ENCODE measurements at regions not wholly inside any gene's neighbourhood (a gene's known extent, or its start where the extent isn't known, plus 50 kb on each side); places are given as distances from the start of the nearest gene placed in this dataset.

DNA sequence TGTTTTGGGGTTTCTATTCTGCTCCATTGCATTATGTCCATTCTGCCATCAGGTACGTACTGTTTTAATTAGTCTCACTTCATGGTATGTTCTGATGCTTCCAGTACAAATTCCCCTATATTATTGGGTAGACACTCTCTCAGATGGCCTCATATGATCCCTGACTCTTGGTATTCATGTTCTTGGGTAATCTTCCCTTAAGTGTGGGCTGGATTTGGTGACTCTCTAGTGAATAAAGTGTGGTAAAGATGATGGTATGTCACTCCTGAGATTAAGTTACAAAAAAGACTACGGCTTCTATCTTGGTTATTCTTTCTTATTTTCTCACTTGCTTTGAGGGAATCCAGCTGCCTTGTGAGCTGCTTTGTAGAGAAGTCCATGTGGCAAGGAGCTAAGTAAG is 89.6 kb upstream of the TBC1D5 start:
- TF ChIP-seq, protein P1, sequence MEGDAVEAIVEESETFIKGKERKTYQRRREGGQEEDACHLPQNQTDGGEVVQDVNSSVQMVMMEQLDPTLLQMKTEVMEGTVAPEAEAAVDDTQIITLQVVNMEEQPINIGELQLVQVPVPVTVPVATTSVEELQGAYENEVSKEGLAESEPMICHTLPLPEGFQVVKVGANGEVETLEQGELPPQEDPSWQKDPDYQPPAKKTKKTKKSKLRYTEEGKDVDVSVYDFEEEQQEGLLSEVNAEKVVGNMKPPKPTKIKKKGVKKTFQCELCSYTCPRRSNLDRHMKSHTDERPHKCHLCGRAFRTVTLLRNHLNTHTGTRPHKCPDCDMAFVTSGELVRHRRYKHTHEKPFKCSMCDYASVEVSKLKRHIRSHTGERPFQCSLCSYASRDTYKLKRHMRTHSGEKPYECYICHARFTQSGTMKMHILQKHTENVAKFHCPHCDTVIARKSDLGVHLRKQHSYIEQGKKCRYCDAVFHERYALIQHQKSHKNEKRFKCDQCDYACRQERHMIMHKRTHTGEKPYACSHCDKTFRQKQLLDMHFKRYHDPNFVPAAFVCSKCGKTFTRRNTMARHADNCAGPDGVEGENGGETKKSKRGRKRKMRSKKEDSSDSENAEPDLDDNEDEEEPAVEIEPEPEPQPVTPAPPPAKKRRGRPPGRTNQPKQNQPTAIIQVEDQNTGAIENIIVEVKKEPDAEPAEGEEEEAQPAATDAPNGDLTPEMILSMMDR (IDR thresholded peaks at IDR 0.05; ENCODE audit: low read depth, low read length, missing control alignments) = no peak
- H3K4me3 ChIP-seq (replicated peaks; ENCODE audit: low read depth, low read length) = no peak overlapping the region
- DNase-seq (ENCODE audit: extremely low read depth, low read depth) = no peak

DNA sequence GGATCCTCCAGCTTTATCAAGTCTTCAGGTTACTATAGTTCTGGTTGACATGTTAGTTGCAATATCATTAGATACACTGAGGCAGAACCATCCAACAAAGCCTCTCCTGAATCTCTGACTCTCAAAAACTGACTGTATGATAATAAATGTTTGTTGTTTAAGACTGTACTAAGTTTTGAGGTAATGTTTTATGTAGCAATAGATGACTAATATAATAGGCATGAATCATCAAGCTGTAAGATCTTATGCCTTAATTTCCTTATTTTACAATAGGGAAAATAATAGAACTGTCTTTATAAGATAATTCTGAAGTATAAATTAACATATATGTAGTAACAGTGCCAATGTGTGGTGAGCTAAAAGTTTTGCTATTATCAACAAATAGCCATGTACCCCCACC is 88.9 kb upstream of the TBC1D5 start:
- no peak for DNase-seq (ENCODE audit: extremely low read depth, low read depth)
- TF ChIP-seq, protein P1 (IDR thresholded peaks at IDR 0.05; ENCODE audit: low read depth, low read length, missing control alignments) = no peak
- H3K4me3 ChIP-seq (replicated peaks; ENCODE audit: low read depth, low read length) = no peak overlapping the region

DNA sequence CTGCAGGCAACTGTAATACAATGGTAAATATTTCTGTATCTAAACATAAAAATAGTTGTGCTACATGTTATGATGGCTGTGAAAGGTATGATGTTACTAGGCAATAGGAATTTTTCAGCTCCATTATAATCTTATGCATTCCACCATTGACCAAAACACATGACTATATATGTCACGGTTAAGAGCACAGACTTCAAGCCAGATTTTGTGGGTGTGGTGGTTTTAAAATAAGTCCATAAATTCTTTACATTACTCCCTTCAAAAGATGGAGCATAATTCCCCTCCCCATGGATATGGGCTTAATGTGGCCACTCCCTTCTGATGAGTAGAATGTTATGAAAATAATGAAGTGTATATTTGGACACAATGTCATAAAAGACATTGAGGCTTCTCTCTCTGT is 88.4 kb upstream of the TBC1D5 start:
- TF ChIP-seq, protein P1 (IDR thresholded peaks at IDR 0.05; ENCODE audit: low read depth, low read length, missing control alignments) = no peak
- no peak for DNase-seq (ENCODE audit: extremely low read depth, low read depth)
- no peak overlapping the region for H3K4me3 ChIP-seq (replicated peaks; ENCODE audit: low read depth, low read length)

DNA sequence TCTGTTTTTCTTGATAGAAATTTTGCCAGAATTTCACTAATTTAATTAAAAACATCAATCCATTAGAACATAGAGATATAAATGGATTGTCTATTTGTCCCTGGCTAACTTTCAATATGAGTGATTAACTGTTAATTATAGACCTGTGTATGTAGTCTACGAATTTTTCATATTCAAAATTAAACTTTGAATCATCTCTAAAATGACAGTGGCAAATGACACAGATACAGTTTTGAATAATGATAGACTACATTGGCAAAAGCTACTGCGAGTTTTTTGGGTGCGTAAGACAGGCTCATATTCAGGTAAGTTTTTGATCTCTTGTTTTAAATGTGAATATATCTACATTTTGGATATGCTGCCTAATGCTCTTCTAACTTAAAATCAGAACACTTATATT is 86.0 kb upstream of the TBC1D5 start:
- TF ChIP-seq, protein P1 (IDR thresholded peaks at IDR 0.05; ENCODE audit: low read depth, low read length, missing control alignments) = no peak
- DNase-seq (ENCODE audit: extremely low read depth, low read depth) = no peak
- H3K4me3 ChIP-seq (replicated peaks; ENCODE audit: low read depth, low read length) = no peak overlapping the region

DNA sequence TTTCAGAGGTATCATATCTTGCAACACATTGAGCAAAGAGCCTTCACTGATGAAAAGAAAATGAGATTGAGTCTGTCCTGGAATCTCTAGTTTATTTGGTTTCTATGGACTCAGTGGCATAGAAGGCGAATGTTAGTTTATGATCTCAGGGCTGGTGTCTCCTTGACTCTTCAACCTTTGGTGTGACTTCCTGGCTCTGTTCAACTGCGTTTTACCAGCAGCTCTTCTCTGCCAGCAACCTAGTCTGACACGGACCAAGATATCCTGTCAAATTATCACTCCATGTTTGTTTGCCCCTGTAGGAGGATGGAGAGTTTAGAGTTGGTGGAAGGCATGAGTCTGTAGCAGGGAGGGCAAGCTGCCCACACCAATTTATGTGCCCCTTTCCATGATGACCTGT is 82.9 kb upstream of the TBC1D5 start:
- TF ChIP-seq, protein P1 (IDR thresholded peaks at IDR 0.05; ENCODE audit: low read depth, low read length, missing control alignments) = no peak
- no peak overlapping the region for H3K4me3 ChIP-seq (replicated peaks; ENCODE audit: low read depth, low read length)
- no peak for DNase-seq (ENCODE audit: extremely low read depth, low read depth)

DNA sequence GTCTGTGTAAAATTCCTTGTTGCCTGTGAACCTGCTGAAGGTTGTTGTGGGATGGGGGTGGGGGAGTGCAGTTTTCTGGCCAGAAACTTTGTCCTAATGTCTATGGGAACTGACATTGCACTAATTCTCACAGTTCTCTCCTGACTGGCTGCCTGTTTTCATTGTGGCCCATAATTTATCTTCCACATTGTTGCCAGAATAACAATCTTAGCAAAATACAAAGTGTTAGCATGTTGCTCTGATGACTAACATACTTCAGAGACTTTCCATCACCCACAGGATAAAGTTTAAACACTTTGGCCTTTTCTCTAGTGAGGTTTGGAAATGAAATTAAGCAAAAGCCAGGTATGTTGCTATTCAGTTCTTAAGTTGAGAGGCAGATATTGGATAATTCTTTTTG is 81.4 kb upstream of the TBC1D5 start:
- DNase-seq (ENCODE audit: extremely low read depth, low read depth) = no peak
- no peak overlapping the region for H3K4me3 ChIP-seq (replicated peaks; ENCODE audit: low read depth, low read length)
- TF ChIP-seq, protein P1 (IDR thresholded peaks at IDR 0.05; ENCODE audit: low read depth, low read length, missing control alignments) = no peak

DNA sequence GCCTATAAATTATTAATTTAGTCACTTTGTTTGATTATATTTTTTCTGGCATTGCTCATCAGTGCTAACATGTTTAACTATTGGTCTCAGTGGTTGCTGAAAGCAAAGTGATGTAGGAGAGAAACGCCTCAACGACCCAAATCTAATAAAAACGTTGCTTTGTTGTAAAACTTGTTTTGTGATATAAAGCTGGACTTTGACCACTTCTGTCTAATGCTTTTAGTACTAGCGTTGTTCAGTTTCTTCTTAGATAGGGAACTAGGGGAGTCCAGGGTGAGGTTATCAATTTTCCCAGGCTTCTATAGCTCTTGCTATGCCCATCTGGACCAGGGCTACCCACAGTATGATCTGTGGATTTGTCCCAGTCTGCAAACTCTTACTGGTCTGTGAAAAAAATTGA is 80.6 kb upstream of the TBC1D5 start:
- no peak overlapping the region for H3K4me3 ChIP-seq (replicated peaks; ENCODE audit: low read depth, low read length)
- TF ChIP-seq, protein P1 (IDR thresholded peaks at IDR 0.05; ENCODE audit: low read depth, low read length, missing control alignments) = no peak
- DNase-seq (ENCODE audit: extremely low read depth, low read depth) = no peak
